Hematopoietic multipotent progenitor cell (in vitro differentiated cells): ENCODE measurements at regions not wholly inside any gene's neighbourhood (a gene's known extent, or its start where the extent isn't known, plus 50 kb on each side); places are given as distances from the start of the nearest gene placed in this dataset.

Experiments used
- DNase-seq, 3 donors: peaks; one replicate each; pipeline ENCODE4 v3.0.0-alpha.2; 2011 to 2015; ENCODE audit warnings: low read depth in 2 of 3, low spot score in 2 of 3

DNA sequence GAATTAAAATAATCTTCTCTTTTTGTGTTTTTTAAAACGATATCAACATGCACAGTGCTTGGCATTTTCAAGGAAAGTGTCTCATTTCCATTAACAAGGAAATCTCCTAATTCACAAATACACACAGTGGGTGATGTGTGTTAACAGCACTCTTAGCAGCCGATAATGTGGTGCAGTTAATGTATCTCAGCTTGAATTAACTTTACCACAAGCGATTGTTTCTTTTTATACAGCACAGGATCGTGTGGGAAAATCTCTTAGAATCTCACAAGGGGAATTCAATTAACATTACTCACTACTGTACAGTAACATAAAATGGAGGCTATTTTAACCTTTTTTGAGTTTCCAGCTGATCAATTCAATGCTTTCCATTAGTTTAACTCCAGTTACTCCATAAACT lies 1841.9 kb downstream of the STIM2 start:
- no peak for DNase-seq

DNA sequence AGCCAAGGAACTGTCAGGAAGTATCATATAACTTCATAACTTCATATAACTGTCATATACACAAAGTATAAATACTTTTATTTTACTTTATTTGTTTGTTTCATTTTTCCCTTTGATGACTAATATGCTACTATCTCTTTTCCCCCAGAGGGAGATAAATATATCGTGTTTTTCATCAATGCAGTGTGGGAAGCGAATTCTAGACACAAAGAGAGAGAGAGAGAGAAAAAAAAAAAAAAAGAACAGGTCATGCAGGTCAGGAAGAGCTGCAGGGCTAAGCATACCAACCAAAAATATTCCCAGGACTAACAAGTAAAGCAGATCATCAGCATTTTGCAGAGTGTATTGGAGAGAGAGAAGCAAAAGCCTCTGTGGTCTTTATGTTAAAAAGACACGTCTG lies 1849.2 kb downstream of the STIM2 start:
- no peak for DNase-seq

DNA sequence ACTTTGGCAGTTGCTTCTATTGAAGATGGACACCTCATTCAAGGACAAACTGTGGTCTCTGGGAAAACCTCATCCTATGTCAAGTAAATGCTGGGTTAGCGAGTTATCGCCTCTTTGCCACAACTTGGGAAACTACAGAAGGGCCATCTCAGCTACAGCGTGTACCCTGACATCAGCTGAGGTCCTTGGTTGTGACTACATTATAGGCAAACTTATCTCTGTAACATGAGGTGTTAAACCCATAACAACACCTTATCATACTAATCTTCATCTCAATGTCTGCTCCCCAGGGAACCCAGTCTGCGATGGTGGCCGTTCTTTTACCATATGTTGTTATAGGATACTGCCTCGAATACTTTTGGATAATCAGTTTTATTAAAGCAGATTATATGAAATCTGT lies 1862.7 kb downstream of the STIM2 start:
- DNase-seq: no peak

DNA sequence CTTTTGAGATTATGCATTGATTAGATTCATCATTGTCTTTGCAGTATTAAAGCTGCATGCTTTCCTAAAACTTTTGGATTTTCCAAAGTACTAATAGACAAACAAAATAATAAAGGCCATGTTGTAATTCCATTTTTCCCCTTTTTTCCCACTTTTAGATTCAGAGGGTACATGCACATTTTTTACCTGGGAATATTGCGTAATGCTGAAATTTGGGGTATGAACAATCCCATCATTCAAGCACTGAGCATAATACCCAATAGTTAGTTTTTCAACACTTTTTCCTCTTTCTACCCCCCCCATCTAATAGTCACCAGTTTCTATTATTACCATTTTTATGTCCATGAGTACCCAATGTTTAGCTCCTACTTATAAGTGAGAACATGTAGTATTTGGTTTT lies 1863.6 kb downstream of the STIM2 start:
- DNase-seq: no peak

DNA sequence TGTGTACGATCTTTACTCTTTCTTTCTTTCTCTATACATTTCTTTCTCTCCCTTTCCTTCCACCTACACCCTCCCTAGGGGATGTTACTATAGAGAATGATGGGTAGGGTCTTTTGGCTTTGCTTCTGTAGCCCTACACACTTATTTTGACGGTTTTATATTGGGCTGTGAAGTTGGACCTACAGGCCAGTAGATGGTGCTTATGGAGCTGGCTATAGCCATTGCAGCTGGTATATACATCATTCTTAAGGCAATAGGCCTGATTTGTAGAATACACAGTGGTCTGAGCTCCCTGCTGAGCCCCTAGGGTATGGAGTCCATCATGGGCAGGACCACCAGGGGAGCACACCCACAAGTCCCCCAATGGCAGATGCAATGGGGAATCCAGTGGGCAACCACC lies 1869.7 kb downstream of the STIM2 start:
- no peak for DNase-seq

DNA sequence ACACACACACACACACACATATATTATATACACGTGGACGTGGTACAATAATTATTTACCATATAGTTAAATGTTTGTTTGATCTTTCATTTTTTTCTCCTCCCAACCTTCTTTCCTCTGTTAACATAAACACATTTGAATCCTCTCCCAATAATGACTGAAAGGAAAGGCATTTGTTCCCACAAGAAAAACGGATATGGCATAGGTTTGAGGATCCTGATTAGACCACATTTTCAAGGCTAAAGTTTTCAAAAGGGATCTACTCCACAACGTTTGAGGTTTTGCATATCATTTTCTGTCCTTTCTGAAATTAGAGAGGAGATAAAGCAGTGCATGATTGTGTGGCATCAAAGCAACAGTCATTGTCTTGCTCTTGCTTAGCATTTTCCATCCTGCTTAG lies 1883.4 kb downstream of the STIM2 start:
- no peak for DNase-seq

DNA sequence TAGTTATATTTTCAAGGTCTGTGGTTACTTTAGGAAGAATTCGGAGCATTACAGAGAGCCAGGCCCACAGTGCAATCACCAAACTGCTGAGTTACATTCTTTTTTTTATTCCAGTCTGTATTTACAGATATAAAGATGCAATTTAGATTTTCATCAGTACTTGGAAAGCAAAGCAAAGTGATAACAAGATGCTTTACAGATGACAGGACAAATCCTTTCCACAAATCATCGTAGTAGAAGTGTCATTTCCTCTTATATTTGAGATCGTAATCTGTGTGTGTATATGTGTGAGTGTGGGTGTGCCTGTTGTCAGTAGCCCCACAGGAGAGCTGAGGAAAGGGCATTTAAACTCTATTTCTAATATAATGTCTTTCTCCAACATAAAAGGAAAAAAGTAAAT lies 1893.7 kb downstream of the STIM2 start:
- DNase-seq: no peak

DNA sequence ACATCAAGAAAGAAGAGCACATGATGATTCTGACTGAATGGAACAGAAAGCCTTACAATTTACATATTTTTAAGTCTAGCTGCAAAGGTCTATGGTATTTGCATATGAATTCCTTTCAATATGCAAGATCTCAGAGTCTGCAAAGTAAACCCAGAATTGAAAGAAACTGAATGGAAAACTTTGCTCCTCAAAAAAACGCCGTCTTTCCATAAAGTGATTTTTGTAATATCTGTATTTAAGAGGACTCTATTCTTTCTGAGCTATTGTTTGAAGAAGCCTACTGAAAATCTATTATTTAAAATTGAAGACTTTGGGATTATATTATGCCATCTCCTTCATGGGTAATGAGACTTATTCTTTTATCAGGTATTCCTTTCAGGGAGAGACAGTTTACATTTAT lies 1894.4 kb downstream of the STIM2 start:
- DNase-seq: no peak

DNA sequence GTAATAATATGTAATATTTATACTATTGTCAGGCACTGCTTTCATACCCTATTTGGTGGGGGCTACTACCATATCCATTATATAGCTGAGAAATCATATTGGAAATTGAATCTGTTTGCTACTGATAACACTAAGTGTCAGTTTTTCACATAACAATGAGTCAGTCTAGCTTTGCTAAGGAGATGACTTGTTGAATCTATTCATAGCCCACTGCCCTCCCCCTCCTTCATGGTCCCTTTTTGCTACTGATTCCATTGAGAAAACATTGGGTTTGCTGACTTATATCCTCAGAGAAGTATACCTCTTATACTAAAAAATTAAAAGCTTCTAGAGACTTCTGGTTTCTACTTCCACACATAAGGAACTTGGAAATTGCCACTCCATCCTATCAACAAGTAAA lies 1898.4 kb downstream of the STIM2 start:
- DNase-seq: no peak

DNA sequence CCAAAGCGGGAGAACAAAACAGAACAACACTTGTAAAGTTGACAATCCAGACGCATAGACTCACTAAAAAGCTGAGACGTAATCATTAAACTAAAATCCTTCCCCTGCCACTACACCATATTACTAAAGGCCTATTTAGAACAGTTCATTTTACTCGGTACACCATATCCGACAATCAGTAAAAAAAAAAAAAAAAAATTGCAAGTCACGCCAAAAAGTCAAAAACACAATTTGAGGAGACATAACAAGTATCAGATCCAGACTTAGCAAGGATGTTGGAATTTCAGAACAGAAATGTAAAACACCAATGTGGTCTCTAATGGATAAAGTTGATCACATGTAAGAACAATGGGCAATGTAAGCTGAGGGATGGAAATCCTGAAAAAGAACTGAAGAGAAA lies 1899.4 kb downstream of the STIM2 start:
- DNase-seq: no peak

DNA sequence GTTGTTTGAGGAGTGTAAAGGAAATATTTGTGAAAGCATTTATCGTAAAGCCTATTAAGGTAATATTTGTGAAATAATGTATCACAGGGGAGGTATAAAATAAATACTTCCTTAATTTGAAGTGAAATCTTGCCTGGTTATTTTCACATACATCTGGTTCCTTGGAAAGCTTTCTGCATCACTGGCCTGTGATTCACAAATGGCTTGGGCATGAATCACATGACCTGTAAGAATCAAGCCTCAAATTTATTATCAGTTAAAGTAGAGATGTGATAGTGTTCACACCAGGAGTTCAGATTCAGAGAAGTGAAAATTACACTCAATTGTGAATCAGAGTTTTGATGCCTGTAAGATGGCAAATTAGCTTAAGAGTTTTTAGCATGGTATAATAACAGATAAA lies 1911.4 kb downstream of the STIM2 start:
- no peak for DNase-seq

DNA sequence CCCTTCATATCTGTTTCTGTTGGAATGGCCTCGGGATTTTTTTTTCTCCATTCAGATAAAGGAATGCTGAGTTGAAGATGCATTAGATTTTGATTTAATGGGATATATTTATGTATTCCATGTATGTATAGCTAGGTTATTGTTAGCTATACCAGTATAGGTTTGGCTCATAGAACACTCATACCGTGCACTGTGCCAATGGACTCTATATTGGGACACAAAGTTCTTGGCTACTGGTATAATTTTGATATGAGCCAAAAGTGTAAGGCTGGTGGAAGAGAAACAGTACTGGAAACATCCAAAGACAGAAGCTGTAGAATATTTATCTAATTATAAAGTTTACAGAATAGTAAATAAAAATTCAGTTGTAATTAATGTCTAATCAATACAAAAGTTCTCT lies 1912.1 kb downstream of the STIM2 start:
- DNase-seq: no peak

DNA sequence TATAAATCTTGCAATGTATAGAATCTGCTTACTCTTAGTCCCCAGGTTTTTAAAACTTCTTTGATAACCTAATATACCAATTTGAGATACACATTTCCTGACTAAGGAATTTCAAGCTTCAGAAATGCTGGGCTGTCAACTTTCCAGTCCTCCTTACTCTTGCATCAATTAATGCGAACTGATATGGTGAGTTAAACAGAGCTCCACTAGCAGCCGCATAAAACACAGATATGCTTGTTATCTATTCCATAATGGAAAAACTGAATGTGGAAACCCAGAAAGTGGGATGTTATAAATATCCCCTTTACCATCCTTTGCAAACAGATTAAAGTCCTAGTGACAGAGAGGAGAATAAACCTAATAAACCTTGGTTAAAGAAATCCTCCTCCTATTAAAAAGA lies 1913.7 kb downstream of the STIM2 start:
- DNase-seq: no peak

DNA sequence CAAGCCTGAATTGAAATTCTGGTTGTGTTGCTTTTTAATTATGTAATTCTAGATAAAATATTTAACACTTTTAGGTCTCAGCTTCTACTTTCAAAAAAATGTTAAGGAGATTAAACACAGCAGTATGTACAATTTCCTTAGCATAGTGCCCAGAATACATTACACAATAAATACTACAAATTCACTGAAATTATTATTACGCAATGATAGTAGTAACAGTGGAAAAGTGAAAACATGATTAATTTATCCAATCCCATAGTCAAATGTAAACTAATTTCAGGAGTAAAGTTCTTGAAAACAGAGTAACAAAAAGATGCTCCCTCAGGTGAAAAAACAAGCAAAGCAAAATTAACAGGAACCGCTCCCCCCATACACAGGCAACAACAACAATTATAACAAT lies 1915.4 kb downstream of the STIM2 start:
- no peak for DNase-seq

DNA sequence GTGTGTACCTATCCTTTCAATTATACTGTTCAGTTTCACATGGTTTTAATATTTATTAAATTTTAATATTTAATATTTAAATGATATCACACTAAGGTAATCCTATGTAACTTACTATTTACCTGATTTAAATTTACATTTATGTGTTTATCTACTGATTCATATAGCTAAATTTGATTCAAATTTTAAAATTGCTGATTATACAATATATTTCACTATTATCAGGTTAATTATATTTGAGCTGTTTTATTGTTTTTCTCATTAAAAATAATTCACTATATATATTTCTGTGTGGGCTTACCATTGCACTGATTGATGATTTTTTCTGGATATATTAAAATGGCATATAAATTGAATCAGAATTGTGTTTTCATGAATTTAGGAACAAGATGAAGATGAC lies 1923.5 kb downstream of the STIM2 start:
- DNase-seq: no peak

DNA sequence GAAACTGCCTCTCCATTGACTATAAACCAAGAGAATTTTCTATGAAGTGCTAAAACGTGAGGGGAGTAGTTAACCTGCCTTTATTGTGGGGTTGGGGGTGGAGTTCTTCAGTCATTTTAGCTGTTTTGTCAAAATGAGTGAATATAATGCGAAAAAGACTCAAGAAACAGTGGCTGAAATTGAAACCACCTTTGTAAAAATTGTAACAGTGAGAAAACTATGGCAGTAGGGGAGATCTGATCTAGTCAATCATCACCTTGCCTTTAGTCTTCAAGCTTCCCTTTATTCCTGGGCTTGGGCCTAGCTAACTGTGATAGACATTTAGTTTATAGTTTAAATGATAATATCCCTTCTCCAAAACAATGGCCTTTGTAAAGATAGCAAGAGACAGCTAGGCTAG lies 1927.3 kb downstream of the STIM2 start:
- DNase-seq: no peak

DNA sequence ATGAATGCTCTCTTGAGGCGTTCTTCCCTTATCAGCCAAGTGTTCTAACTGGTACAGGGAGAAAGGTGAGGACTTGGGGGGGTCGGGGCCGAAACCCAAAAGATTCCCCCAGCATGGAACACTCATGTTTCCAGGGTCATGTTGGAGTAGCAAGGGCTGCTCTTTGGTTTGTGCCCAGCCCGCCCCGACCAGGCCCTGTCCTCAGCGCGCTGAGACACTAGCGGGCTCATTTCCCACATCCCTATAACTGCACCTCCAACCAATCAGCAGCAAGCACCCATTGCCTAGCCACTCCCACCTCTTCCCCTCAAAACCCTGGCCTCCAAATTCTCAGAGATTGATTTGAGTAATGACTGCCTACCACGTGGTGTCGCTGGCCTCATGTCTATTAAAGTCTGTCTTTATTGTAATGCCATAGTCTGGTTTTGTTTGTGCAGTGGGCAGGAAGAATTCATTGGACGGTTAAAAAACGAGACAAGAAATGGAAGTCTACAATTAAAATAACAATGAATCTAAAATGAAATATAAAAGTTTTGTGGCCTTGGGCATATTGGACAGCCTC lies 1928.4 kb downstream of the STIM2 start:
- no peak for DNase-seq

DNA sequence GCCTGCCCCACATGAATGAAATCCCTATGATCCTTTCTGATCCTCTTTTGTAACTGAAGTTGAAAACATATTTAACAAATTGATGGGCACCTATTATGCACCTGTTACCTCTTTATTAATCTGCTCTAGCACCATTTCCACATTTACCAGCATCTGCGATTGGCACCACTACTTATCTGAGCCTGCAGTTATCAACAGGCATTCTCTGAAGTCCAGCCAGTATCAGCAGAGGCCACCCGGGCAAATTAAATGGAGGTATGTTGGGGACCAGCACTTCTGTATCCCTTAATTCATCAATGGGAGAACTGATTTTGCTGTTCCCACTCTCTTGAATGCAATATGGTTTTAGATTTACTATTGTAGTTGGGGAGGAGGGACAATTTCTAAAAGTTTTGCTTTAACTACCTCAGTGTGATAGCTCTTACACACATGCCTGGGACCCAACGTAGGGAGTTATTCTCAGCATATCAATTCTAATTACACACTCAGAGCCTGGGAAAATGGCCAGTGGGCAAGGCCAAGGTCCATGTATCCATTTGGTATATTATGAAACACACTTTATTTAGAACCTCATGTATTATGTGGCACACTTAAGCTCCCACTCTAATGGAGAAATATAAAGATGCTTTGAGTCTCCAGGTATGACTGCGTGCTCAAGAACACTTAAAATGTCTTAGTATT lies 1927.1 kb upstream of the PCDH7 start:
- no peak for DNase-seq

DNA sequence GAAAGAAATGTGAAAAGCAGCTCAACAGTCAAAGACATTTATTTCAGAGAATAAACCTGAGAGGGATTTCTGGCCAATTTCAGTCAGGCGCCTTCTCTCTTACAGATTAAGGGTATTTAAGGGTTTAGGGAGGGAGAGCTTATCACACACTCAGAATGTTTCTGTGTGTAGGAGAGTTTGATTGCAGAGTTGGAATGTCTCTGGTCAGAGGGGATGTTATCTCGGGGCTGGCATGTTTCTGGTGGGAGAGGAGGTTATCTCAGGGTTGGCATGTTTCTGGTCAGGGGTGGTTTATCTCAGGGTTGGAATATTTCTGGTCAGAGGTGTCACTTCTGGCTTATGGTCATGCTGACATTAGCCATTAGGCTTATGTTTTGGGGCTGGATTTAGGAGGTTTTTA lies 1920.5 kb upstream of the PCDH7 start:
- no peak for DNase-seq

DNA sequence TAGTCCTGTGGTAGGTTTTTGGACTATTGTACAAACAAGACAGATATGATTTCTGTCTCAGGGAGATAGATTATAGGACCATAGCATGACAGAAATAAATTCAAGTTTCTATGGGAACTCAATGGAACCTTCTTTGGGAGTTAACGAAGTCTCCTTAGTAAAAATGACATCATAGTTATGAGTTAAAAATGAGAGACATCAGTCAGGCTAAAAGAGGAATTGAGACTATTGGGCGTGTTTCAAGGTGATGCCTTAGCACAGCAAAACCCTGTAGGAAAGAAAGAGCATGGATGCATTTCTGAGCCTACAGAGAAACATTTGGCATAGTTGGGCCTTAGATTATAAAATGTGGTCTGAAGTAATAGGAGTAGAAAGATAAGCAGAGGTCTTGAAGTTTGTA lies 1909.1 kb upstream of the PCDH7 start:
- no peak for DNase-seq

DNA sequence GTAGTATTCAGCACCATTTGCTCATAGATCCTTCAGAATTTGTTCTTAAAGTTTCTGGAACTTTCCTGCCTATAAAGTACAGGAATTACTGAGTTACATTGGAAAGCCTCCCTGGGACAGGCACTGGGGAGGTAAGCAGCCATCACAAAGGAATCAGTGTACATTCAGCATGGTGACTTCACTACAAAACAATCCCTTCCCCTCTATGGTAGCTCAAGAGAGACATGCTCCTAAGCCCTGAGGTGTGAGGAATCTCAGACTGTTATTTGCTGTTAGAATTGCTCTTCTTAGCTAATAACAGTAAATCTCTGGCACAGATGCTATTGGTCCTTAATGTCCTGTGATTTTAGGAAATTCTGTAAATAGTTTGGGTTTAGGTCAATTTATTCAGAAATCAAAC lies 1898.0 kb upstream of the PCDH7 start:
- DNase-seq: no peak

DNA sequence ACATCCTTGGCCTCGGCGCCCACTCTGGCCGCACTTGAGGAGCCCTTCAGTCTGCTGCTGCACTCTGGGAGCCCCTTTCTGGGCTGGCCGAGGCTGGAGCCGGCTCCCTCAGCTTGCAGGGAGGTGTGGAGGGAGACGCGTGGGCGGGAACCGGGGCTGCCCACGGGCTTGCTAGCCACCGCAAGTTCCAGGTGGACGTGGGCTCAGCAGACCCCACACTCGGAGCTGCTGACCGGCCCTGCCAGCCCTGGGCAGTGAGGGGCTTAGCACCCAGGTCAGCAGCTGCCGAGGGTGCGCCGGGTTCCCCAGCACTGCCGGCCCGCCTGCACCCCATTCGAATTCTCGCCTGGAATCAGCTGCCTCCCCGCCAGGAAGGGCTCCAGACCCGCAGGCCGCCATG lies 1892.3 kb upstream of the PCDH7 start:
- no peak for DNase-seq

DNA sequence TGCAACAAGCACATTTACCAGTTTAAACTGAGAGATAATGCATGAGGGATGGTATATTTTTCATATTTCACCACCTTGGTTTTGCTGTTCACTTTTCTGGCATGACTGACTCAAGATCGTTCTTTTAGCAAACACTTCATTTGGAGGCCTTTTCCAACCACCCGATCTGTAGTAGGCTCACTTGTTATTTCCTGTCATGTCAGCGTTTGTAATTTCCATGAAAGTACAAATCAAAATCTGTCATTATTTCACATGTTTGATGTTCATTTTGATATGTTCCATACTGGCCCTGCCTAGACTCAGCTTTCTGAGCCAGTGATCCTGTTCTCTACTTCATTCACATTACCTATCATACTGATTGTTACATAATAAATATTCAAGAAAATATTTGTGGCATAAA lies 1888.3 kb upstream of the PCDH7 start:
- no peak for DNase-seq
